SH-SY5Y (cell line): ENCODE measurements at regions not wholly inside any gene's neighbourhood (a gene's known extent, or its start where the extent isn't known, plus 50 kb on each side); places are given as distances from the start of the nearest gene placed in this dataset.

Source experiments
- GATA2 ChIP-seq: IDR thresholded peaks from 2 replicates; pipeline ENCODE4 v1.6.1; 2011; ENCODE audit warnings: mild to moderate bottlenecking, low read depth, low read length
- GATA3 ChIP-seq: IDR thresholded peaks from 2 replicates; pipeline ENCODE4 v1.6.1; 2011; ENCODE audit warnings: low read depth, mild to moderate bottlenecking, low read length, moderate library complexity

- TF ChIP-seq GATA2 (no peak), GATA3 (no peak)
Observed at GRCh38 chr10:108956149-108956548, 967.2 kb downstream of the XPNPEP1 start.

GRCh38 chr10:108913300-108913699 is 1010.0 kb downstream of the XPNPEP1 start:
- TF ChIP-seq GATA2 = no peak
- TF ChIP-seq GATA3 = no peak

GRCh38 chr10:108911814-108912541 is 1011.3 kb downstream of the XPNPEP1 start:
- TF ChIP-seq GATA2 (no peak), GATA3 (no peak)

DNA sequence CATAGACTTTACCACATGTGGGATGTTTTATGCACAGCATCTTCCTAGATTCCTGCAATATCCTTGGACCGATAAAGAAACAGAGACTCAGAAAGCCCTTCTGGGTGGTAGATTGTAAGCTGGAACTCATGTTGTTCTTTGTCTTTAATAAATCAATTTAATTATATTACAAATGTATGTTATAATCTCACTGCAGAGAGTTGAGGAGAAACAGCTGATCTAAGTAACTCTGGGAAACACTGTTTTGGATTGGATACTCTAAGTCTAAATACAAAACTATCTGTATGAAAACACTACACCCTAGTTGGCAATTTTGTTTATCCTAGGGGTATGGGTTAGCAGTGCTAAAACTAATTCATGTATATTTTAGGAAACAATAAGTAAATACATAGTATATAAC is 1015.2 kb downstream of the XPNPEP1 start:
- no peak for TF ChIP-seq GATA3
- TF ChIP-seq GATA2 = no peak

DNA sequence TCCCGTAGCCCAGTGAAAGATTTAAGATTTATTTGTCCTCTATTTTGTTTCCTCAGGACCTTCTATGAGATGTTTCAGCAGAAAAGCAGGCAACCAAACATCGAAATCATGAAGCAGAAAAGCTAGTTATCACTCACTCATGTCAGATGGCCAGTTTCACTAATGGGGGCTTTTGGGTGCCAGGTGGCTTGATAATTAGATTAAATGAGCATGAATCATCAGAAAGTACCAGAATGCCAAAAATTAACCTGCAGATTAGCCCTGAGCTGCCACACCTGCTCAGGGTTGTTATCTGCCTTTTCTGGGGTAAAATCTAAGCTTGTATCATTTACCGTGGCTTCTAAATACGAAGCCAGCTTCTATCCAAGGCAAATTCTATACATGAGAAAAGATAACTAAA is 1017.5 kb downstream of the XPNPEP1 start:
- TF ChIP-seq GATA2 (0 out of 2 replicates have a peak, but pooled peaks have one; percentile 27), GATA3 (no peak)

DNA sequence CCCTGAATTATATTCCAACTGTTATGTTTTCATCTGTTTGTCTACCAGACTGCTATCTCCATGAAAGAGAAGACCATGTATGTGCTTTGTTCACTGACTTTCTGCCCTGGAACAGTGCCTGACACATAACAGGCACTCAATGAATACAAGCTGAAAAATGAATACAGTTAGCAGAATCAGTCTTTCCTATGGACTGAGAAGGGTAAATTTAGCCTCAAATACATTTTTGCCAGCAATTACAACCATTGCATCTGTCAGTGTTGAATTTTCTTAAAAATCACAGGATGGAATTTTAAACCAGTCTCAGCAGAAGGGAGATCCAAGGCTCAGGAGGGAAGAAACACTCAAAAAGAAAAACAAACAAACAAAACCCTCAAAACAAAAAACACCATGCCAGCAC is 1018.1 kb downstream of the XPNPEP1 start:
- TF ChIP-seq GATA3 (no peak), GATA2 (no peak)

GRCh38 chr10:108904163-108904838 is 1019.0 kb downstream of the XPNPEP1 start:
- TF ChIP-seq GATA2 (no peak), GATA3 (no peak)

DNA sequence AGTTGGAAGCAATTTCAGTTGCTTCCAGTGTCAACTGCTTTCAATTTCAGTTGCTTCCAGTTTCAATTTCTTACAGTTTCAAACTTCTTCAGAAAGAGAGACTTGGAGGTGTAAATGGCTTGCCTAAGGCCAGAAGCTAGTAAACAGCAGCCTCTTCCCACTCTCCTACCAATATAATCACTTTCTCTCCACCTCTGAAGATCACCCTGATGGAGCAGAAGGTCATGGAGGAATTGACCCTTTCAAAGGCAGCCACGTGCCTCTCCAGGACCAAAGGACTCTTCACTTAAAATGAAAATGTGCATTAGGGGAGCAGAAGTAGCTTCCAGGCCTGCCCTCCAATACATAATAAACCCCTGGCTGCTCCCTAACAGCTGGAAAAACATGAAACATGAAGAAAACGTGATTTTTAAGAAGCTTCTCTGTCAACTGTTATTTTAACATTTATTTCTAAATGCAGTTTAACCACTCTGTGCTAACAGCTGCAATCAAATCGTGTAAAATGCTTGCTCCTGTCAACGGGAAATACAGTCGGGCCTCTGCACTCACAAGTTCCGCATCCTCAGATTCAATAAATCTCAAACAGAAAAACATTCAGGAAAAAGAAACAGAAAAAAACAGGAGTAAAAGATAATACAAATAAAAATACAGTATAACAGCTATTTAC is 1020.6 kb downstream of the XPNPEP1 start:
- no peak for TF ChIP-seq GATA2
- TF ChIP-seq GATA3 = no peak

DNA sequence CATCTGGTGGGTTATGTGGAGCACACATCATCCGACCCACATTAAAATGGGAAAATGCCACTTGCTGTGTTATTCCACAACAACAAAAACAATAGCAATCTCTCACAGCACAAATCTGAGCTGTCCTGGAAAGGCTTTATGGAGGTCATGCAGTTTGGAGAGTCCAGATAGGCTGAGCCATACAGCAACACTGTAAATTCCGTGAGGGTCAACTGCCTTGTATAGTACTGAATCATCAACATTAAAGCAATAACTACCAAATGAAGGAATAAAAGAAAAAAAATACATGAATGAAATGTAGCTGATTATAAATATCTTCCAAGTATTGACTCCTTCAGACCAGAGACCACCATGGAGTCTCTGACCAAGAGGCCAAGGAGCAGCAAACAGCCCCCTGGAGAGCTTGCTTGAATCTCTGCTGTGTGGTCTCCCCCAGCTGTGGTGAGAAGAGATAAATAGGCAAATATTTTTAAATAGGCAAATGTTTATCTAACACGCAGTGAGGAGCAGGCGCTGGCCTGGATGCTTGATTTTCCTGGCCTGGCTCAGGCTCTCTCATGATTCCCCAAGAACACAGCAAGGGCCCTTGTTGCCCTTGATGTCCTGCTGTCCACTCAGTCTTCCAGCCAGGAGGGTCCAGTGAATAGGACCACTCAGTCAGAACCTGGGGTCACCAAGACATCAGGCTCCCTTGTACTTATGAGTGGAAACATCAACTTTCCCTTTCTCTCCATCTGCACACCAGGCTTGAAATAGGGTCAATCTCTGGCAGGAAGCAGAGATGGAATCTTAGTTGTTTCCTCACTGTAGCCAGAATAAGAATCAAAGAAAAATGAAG is 1021.3 kb downstream of the XPNPEP1 start:
- TF ChIP-seq GATA3 (no peak), GATA2 (no peak)

GRCh38 chr10:108899670-108900069 is 1023.6 kb downstream of the XPNPEP1 start:
- no peak for TF ChIP-seq GATA2
- no peak for TF ChIP-seq GATA3

- TF ChIP-seq GATA3 (no peak), GATA2 (no peak)
Observed at GRCh38 chr10:108894402-108895301, 1028.7 kb downstream of the XPNPEP1 start.

- peak; percentile 11; the same call in 1 of the 2 replicates for TF ChIP-seq GATA2
- TF ChIP-seq GATA3 = no peak
Observed at GRCh38 chr10:108877095-108877561, 1046.2 kb downstream of the XPNPEP1 start.

DNA sequence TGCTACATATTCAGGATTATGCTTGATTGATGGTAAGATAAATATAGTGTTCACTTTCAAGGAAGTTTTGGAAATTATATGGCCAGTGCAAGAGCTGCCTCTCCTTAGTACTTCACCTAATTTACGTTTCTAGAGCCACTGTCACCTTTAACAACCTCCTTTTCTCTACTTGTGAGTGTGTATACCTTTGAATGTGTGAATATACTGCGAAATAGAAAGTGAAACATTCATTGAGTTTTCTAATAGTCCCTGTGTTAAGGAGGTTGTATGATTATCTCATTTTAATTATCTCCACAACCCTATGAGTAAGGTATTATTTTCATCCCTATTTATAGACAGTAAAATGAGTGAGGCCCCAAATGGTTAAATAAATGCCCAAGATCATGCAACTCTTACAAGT is 1050.5 kb downstream of the XPNPEP1 start:
- TF ChIP-seq GATA3 = no peak
- TF ChIP-seq GATA2 = no peak

DNA sequence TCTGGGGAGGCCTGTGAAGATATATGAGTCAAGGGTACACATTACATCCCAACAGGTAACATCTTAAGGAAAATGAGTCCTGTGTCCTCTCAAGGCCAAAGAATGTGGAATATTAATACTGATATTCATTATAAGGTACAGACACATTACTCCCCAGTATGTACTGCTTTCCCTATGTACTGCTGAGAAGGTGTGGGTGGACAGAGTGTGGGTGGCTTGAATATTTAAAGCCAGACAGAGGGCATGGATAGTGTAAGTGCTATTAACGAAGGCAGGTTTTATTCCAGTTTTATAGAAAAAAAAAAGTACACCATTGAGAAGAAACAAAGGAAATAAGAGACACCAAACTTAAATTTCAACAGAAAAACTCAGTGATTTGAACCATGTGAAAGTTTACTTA is 1054.4 kb downstream of the XPNPEP1 start:
- TF ChIP-seq GATA2 = no peak
- no peak for TF ChIP-seq GATA3
